ENCODE measurements at regions not wholly inside any gene's neighbourhood (a gene's known extent, or its start where the extent isn't known, plus 50 kb on each side); places are given as distances from the start of the nearest gene placed in this dataset.

- no CpG with 5 or more reads among the region's 5 CpGs for WGBS (ENCODE audit: insufficient coverage)
Measured at GRCh38 chr4:137124278-137124932, 407.9 kb downstream of the PCDH18 start.

GRCh38 chr4:137122876-137123275, 409.4 kb downstream of the PCDH18 start:
- Histone ChIP-seq H3K27ac (ENCODE audit: low read length in 2 of 2) (no peak overlapping the region), H3K36me3 (replicated peaks in 1 of 2; ENCODE audit: control extremely low read depth in 1 of 2, control insufficient read depth in 1 of 2, extremely low read depth in 1 of 2, insufficient read depth in 2 of 2, low read length in 1 of 2) (no peaks in the 10 kb centered on the region), H3K9me3 (ENCODE audit: control extremely low read depth in 1 of 3, control insufficient read depth in 2 of 3, insufficient read depth in 1 of 3, low read length in 2 of 3) (no peaks in the 10 kb centered on the region), H3K27me3 (replicated peaks in 1 of 4; ENCODE audit: control extremely low read depth in 1 of 4, control insufficient read depth in 3 of 4, insufficient read depth in 4 of 4, low read length in 3 of 4) (no peaks in the 10 kb centered on the region), H3K4me2 (replicated peaks; ENCODE audit: low read depth, low read length, poor library complexity, severe bottlenecking) (no peak overlapping the region), H3K9ac (ENCODE audit: low read length) (no peak overlapping the region), H2AFZ (ENCODE audit: insufficient read depth, low read depth, low read length, poor library complexity, severe bottlenecking) (no peak overlapping the region), H3K4me3 (ENCODE audit: control extremely low read depth in 1 of 5, extremely low read depth in 1 of 5, insufficient read depth in 1 of 5, low read depth in 2 of 5, low read length in 4 of 5) (no peak overlapping the region), H4K20me1 (ENCODE audit: control insufficient read depth, insufficient read depth, low read length, poor library complexity, severe bottlenecking) (no peaks in the 10 kb centered on the region), H3K4me1 (ENCODE audit: control insufficient read depth in 2 of 2, insufficient read depth in 2 of 2, low read length in 2 of 2) (no peaks in the 10 kb centered on the region), H3K79me2 (ENCODE audit: control insufficient read depth, insufficient read depth, low read length) (no peaks in the 10 kb centered on the region)
- no peak for TF ChIP-seq EZH2 (IDR thresholded peaks at IDR 0.05; ENCODE audit: borderline replicate concordance, insufficient read depth, low read depth, low read length, poor library complexity, severe bottlenecking)
- TF ChIP-seq, protein P1, sequence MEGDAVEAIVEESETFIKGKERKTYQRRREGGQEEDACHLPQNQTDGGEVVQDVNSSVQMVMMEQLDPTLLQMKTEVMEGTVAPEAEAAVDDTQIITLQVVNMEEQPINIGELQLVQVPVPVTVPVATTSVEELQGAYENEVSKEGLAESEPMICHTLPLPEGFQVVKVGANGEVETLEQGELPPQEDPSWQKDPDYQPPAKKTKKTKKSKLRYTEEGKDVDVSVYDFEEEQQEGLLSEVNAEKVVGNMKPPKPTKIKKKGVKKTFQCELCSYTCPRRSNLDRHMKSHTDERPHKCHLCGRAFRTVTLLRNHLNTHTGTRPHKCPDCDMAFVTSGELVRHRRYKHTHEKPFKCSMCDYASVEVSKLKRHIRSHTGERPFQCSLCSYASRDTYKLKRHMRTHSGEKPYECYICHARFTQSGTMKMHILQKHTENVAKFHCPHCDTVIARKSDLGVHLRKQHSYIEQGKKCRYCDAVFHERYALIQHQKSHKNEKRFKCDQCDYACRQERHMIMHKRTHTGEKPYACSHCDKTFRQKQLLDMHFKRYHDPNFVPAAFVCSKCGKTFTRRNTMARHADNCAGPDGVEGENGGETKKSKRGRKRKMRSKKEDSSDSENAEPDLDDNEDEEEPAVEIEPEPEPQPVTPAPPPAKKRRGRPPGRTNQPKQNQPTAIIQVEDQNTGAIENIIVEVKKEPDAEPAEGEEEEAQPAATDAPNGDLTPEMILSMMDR (IDR thresholded peaks at IDR 0.05), result no peak
- Mint-ChIP-seq H3K27ac (no peak overlapping the region), H3K4me1 (no peaks in the 10 kb centered on the region), H3K27me3 (no peaks in the 10 kb centered on the region), H3K9me3 (ENCODE audit: insufficient read depth) (no peaks in the 10 kb centered on the region), H3K4me3 (no peak overlapping the region)
- no peak for DNase-seq
- no peak for ATAC-seq (ENCODE audit: low read depth)
- POLR2A ChIA-PET, result no interaction called here
- CTCF ChIA-PET, result no interaction called here
- WGBS (ENCODE audit: insufficient coverage), result no CpG with 5 or more reads among the region's 2 CpGs
- intact Hi-C loops (cut with micrococcal nuclease), result no loop called here

More at GRCh38 chr4:137124278-137124932, 407.9 kb downstream of the PCDH18 start:
- H3K79me2 ChIP-seq (ENCODE audit: control insufficient read depth, insufficient read depth, low read length), result no peaks in the 10 kb centered on the region
- no peaks in the 10 kb centered on the region for H3K27me3 ChIP-seq (replicated peaks in 1 of 4; ENCODE audit: control extremely low read depth in 1 of 4, control insufficient read depth in 3 of 4, insufficient read depth in 4 of 4, low read length in 3 of 4)
- TF ChIP-seq, protein P1 (IDR thresholded peaks at IDR 0.05), result no peak
- TF ChIP-seq EZH2 (IDR thresholded peaks at IDR 0.05; ENCODE audit: borderline replicate concordance, insufficient read depth, low read depth, low read length, poor library complexity, severe bottlenecking), result no peak
- no peak overlapping the region for H3K4me3 Mint-ChIP-seq
- H3K4me2 ChIP-seq (replicated peaks; ENCODE audit: low read depth, low read length, poor library complexity, severe bottlenecking), result no peak overlapping the region
- H2AFZ ChIP-seq (ENCODE audit: insufficient read depth, low read depth, low read length, poor library complexity, severe bottlenecking), result no peak overlapping the region
- no peak overlapping the region for H3K27ac Mint-ChIP-seq
- ChIA-PET POLR2A (no interaction called here), CTCF (interaction anchor here (0.6 kb wide), 1 partner anchor 187 kb away, joined by 3 read pairs; no protein-coding TSS in a partner anchor)
- H4K20me1 ChIP-seq (ENCODE audit: control insufficient read depth, insufficient read depth, low read length, poor library complexity, severe bottlenecking), result no peaks in the 10 kb centered on the region
- ATAC-seq (ENCODE audit: low read depth), result no peak
- no peaks in the 10 kb centered on the region for H3K9me3 ChIP-seq (ENCODE audit: control extremely low read depth in 1 of 3, control insufficient read depth in 2 of 3, insufficient read depth in 1 of 3, low read length in 2 of 3)
- intact Hi-C loops (cut with micrococcal nuclease), result no loop called here
- H3K4me1 Mint-ChIP-seq, result no peaks in the 10 kb centered on the region
- no peaks in the 10 kb centered on the region for H3K9me3 Mint-ChIP-seq (ENCODE audit: insufficient read depth)
- H3K4me1 ChIP-seq (ENCODE audit: control insufficient read depth in 2 of 2, insufficient read depth in 2 of 2, low read length in 2 of 2), result no peaks in the 10 kb centered on the region
- DNase-seq, result no peak
- no peak overlapping the region for H3K9ac ChIP-seq (ENCODE audit: low read length)
- no peak overlapping the region for H3K27ac ChIP-seq (ENCODE audit: low read length in 2 of 2)
- H3K27me3 Mint-ChIP-seq, result no peaks in the 10 kb centered on the region
- H3K36me3 ChIP-seq (replicated peaks in 1 of 2; ENCODE audit: control extremely low read depth in 1 of 2, control insufficient read depth in 1 of 2, extremely low read depth in 1 of 2, insufficient read depth in 2 of 2, low read length in 1 of 2), result no peaks in the 10 kb centered on the region
- no peak overlapping the region for H3K4me3 ChIP-seq (ENCODE audit: control extremely low read depth in 1 of 5, extremely low read depth in 1 of 5, insufficient read depth in 1 of 5, low read depth in 2 of 5, low read length in 4 of 5)
